ENCODE measurements at regions not wholly inside any gene's neighbourhood (a gene's known extent, or its start where the extent isn't known, plus 50 kb on each side); places are given as distances from the start of the nearest gene placed in this dataset.

GRCh38 chr2:156164091-156164720 lies 168.3 kb downstream of the NR4A2 start:
- no peak for DNase-seq (ENCODE audit: low spot score)

GRCh38 chr2:156158808-156159207 lies 173.7 kb downstream of the NR4A2 start:
- no peak for DNase-seq (ENCODE audit: low spot score)

- DNase-seq (ENCODE audit: low spot score) = no peak
Observed at GRCh38 chr2:156157670-156158069, 174.9 kb downstream of the NR4A2 start.

- no peak for DNase-seq (ENCODE audit: low spot score)
Observed at GRCh38 chr2:156156580-156156979, 175.9 kb downstream of the NR4A2 start.

- DNase-seq (ENCODE audit: low spot score) = no peak
Observed at GRCh38 chr2:156155319-156155718, 177.2 kb downstream of the NR4A2 start.

- DNase-seq (ENCODE audit: low spot score) = no peak
Observed at GRCh38 chr2:156151351-156151750, 181.2 kb downstream of the NR4A2 start.

GRCh38 chr2:156147594-156148330 lies 184.8 kb downstream of the NR4A2 start:
- DNase-seq (ENCODE audit: low spot score) = no peak

GRCh38 chr2:156145976-156146375 lies 186.5 kb downstream of the NR4A2 start:
- DNase-seq (ENCODE audit: low spot score) = no peak

- no peak for DNase-seq (ENCODE audit: low spot score)
Observed at GRCh38 chr2:156145469-156145868, 187.1 kb downstream of the NR4A2 start.

- DNase-seq (ENCODE audit: low spot score) = no peak
Observed at GRCh38 chr2:156136566-156136965, 196.0 kb downstream of the NR4A2 start.

- DNase-seq (ENCODE audit: low spot score) = no peak
Observed at GRCh38 chr2:156134887-156135286, 197.6 kb downstream of the NR4A2 start.

- no peak for DNase-seq (ENCODE audit: low spot score)
Observed at GRCh38 chr2:156132941-156133340, 199.6 kb downstream of the NR4A2 start.

- no peak for DNase-seq (ENCODE audit: low spot score)
Observed at GRCh38 chr2:156132130-156132529, 200.4 kb downstream of the NR4A2 start.

GRCh38 chr2:156129227-156129626 lies 203.3 kb downstream of the NR4A2 start:
- DNase-seq (ENCODE audit: low spot score) = no peak

- no peak for DNase-seq (ENCODE audit: low spot score)
Observed at GRCh38 chr2:156125018-156125417, 207.5 kb downstream of the NR4A2 start.

GRCh38 chr2:156124458-156124857 lies 208.1 kb downstream of the NR4A2 start:
- no peak for DNase-seq (ENCODE audit: low spot score)

GRCh38 chr2:156118753-156119416 lies 213.6 kb downstream of the NR4A2 start:
- no peak for DNase-seq (ENCODE audit: low spot score)

GRCh38 chr2:156116113-156116512 lies 216.4 kb downstream of the NR4A2 start:
- no peak for DNase-seq (ENCODE audit: low spot score)

GRCh38 chr2:156115338-156115737 lies 217.2 kb downstream of the NR4A2 start:
- DNase-seq (ENCODE audit: low spot score) = no peak

GRCh38 chr2:156112323-156112722 lies 220.2 kb downstream of the NR4A2 start:
- no peak for DNase-seq (ENCODE audit: low spot score)

- DNase-seq (ENCODE audit: low spot score) = no peak
Observed at GRCh38 chr2:156110890-156111289, 221.6 kb downstream of the NR4A2 start.

GRCh38 chr2:156099382-156099781 lies 233.1 kb downstream of the NR4A2 start:
- DNase-seq (ENCODE audit: low spot score) = no peak

GRCh38 chr2:156098506-156098905 lies 234.0 kb downstream of the NR4A2 start:
- DNase-seq (ENCODE audit: low spot score) = no peak

Measured in putamen (tissue), 1 donor.